ENCODE measurements at regions not wholly inside any gene's neighbourhood (a gene's known extent, or its start where the extent isn't known, plus 50 kb on each side); places are given as distances from the start of the nearest gene placed in this dataset.

DNA sequence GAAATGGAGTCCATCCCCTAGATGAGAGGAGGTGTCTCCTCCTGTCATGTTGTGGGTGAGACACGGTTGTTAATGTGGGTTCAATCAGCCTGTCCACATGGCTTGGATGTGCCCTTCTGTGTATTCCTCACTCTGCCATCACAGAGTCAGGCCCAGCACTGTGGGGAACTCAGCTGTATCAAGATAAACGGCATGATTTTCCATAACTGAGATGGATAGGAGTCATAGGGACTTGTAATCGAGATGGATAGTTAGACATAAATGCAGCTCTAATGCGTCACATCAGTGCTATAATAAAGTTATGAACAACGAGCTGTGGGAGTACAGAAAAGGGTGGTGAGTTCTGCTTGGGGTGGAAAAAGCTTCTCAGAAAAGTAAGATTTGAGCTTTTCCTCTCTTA lies 152.9 kb downstream of the RWDD3 start:
- no peak for DNase-seq (ENCODE audit: low read depth in 1 of 2, low spot score in 1 of 2)
- H3K27me3 ChIP-seq (ENCODE audit: insufficient read depth, poor library complexity, severe bottlenecking), result no peaks in the 10 kb centered on the region
- TF ChIP-seq, protein P1, sequence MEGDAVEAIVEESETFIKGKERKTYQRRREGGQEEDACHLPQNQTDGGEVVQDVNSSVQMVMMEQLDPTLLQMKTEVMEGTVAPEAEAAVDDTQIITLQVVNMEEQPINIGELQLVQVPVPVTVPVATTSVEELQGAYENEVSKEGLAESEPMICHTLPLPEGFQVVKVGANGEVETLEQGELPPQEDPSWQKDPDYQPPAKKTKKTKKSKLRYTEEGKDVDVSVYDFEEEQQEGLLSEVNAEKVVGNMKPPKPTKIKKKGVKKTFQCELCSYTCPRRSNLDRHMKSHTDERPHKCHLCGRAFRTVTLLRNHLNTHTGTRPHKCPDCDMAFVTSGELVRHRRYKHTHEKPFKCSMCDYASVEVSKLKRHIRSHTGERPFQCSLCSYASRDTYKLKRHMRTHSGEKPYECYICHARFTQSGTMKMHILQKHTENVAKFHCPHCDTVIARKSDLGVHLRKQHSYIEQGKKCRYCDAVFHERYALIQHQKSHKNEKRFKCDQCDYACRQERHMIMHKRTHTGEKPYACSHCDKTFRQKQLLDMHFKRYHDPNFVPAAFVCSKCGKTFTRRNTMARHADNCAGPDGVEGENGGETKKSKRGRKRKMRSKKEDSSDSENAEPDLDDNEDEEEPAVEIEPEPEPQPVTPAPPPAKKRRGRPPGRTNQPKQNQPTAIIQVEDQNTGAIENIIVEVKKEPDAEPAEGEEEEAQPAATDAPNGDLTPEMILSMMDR (IDR thresholded peaks at IDR 0.05; ENCODE audit: insufficient read depth, low read length), result no peak
- TF ChIP-seq GABPA (IDR thresholded peaks at IDR 0.05; ENCODE audit: low read depth), result no peak
- no peak for TF ChIP-seq POLR2AphosphoS5 (IDR thresholded peaks at IDR 0.05; ENCODE audit: low read depth)
- TF ChIP-seq, protein P2, sequence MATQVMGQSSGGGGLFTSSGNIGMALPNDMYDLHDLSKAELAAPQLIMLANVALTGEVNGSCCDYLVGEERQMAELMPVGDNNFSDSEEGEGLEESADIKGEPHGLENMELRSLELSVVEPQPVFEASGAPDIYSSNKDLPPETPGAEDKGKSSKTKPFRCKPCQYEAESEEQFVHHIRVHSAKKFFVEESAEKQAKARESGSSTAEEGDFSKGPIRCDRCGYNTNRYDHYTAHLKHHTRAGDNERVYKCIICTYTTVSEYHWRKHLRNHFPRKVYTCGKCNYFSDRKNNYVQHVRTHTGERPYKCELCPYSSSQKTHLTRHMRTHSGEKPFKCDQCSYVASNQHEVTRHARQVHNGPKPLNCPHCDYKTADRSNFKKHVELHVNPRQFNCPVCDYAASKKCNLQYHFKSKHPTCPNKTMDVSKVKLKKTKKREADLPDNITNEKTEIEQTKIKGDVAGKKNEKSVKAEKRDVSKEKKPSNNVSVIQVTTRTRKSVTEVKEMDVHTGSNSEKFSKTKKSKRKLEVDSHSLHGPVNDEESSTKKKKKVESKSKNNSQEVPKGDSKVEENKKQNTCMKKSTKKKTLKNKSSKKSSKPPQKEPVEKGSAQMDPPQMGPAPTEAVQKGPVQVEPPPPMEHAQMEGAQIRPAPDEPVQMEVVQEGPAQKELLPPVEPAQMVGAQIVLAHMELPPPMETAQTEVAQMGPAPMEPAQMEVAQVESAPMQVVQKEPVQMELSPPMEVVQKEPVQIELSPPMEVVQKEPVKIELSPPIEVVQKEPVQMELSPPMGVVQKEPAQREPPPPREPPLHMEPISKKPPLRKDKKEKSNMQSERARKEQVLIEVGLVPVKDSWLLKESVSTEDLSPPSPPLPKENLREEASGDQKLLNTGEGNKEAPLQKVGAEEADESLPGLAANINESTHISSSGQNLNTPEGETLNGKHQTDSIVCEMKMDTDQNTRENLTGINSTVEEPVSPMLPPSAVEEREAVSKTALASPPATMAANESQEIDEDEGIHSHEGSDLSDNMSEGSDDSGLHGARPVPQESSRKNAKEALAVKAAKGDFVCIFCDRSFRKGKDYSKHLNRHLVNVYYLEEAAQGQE (IDR thresholded peaks at IDR 0.05; ENCODE audit: insufficient replicate concordance, low read depth), result no peak
- no peak for TF ChIP-seq SPI1 (IDR thresholded peaks at IDR 0.05; ENCODE audit: borderline replicate concordance, low read depth)
- no peak overlapping the region for H3K4me3 ChIP-seq (replicated peaks; ENCODE audit: insufficient read depth, low read length)
- H3K27ac ChIP-seq (replicated peaks), result no peak overlapping the region

DNA sequence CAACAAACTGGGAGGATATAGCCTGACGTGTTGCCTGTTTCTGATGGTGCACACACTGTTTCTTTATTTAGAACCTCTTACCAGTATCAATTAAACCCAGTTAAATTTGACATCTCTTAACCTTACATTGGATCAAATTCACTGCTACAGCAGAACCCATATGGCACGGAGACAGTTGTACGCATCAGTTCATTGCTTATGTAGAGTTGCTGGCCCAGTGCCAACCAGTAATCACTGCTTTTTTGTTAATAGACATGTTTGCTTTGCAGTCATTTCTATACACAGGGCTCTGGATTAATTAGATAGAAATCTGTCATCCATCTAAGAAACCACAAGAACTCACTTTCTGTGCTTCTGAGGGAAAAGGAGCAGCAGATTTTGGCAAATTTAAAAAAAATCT lies 154.0 kb downstream of the RWDD3 start:
- Histone ChIP-seq H3K27me3 (ENCODE audit: insufficient read depth, poor library complexity, severe bottlenecking) (no peaks in the 10 kb centered on the region), H3K4me3 (replicated peaks; ENCODE audit: insufficient read depth, low read length) (no peak overlapping the region), H3K27ac (replicated peaks) (no peak overlapping the region)
- DNase-seq (ENCODE audit: low read depth in 1 of 2, low spot score in 1 of 2), result no peak
- TF ChIP-seq, protein P1 (IDR thresholded peaks at IDR 0.05; ENCODE audit: insufficient read depth, low read length), result no peak
- TF ChIP-seq GABPA (IDR thresholded peaks at IDR 0.05; ENCODE audit: low read depth) (no peak), SPI1 (IDR thresholded peaks at IDR 0.05; ENCODE audit: borderline replicate concordance, low read depth) (no peak), POLR2AphosphoS5 (IDR thresholded peaks at IDR 0.05; ENCODE audit: low read depth) (no peak)
- TF ChIP-seq, protein P2 (IDR thresholded peaks at IDR 0.05; ENCODE audit: insufficient replicate concordance, low read depth), result no peak

DNA sequence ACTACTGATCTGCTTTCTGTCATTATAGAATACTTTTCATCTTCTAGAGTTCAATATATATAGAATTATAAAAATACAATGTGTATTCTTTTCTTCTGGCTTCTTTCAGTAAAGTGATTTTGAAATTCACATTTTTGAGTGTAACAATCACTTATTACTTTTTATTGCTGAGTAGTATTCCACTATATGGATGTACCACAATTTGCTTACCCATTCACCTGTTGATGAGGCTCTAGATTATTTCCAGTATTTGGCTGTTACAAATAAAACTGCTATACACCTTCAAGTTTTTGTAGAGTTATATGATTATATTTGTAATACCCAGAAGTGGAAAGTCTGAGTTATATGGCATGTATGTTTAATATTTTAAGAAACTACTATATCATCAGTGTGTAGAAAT lies 159.4 kb downstream of the RWDD3 start:
- Histone ChIP-seq H3K27me3 (ENCODE audit: insufficient read depth, poor library complexity, severe bottlenecking) (no peaks in the 10 kb centered on the region), H3K27ac (replicated peaks) (no peak overlapping the region), H3K4me3 (replicated peaks; ENCODE audit: insufficient read depth, low read length) (no peak overlapping the region)
- no peak for DNase-seq (ENCODE audit: low read depth in 1 of 2, low spot score in 1 of 2)
- TF ChIP-seq, protein P1 (IDR thresholded peaks at IDR 0.05; ENCODE audit: insufficient read depth, low read length), result no peak
- TF ChIP-seq SPI1 (IDR thresholded peaks at IDR 0.05; ENCODE audit: borderline replicate concordance, low read depth) (no peak), GABPA (IDR thresholded peaks at IDR 0.05; ENCODE audit: low read depth) (no peak), POLR2AphosphoS5 (IDR thresholded peaks at IDR 0.05; ENCODE audit: low read depth) (no peak)
- TF ChIP-seq, protein P2 (IDR thresholded peaks at IDR 0.05; ENCODE audit: insufficient replicate concordance, low read depth), result no peak
